ENCODE measurements at regions not wholly inside any gene's neighbourhood (a gene's known extent, or its start where the extent isn't known, plus 50 kb on each side); places are given as distances from the start of the nearest gene placed in this dataset.

DNA sequence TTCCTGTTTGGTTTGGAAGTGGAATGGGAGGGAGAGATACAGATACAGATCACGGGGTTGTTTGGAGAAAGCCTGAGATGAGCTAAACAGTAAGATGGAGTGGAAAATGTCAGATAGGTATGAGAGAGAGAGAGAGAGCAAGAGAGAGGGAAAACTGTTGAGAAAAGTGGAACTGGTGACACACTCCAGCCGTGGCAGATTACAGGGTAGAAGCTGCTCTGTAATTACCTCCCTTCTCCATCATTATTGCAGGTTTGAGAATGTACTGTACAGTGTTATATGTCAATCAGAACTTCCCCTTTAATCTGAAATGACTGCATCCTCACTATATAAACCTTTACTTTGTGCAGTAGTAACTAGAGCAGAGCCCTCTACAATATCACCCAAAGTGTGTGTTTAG, 74.5 kb upstream of the WWC1 start:
- Histone ChIP-seq H3K36me3 (no peaks in the 10 kb centered on the region), H3K27me3 (no peaks in the 10 kb centered on the region), H3K9me3 (no peaks in the 10 kb centered on the region), H3K27ac (no peak overlapping the region), H3K4me3 (no peak overlapping the region), H3K4me1 (no peaks in the 10 kb centered on the region)
- 43% methylated on average over 2 of the region's 2 CpGs for WGBS (ENCODE audit: insufficient coverage, low coverage, low lambda C conversion rate, missing lambda C conversion rate)
- DNase-seq (no peak), ATAC-seq (no peak)
- intact Hi-C loops (cut with DNase I): loop anchor here in 1 of 2 donors (5.0 kb wide), 1 partner anchor 85 kb away; no protein-coding TSS in a partner anchor
- TF ChIP-seq POLR2A (IDR thresholded peaks at IDR 0.05) (no peak), CTCF (IDR thresholded peaks at IDR 0.05) (no peak)

- H3K27ac ChIP-seq: no peak overlapping the region
- H3K27me3 ChIP-seq: no peaks in the 10 kb centered on the region
- WGBS (ENCODE audit: insufficient coverage, low coverage, low lambda C conversion rate, missing lambda C conversion rate): 32% methylated on average over 7 of the region's 7 CpGs
- ATAC-seq (no peak), DNase-seq (no peak)
- no peaks in the 10 kb centered on the region for H3K4me1 ChIP-seq
- no peaks in the 10 kb centered on the region for H3K9me3 ChIP-seq
- H3K36me3 ChIP-seq: no peaks in the 10 kb centered on the region
- H3K4me3 ChIP-seq: no peak overlapping the region
- intact Hi-C loops (cut with DNase I): loop anchor here in 1 of 2 donors (5.0 kb wide), 1 partner anchor 85 kb away; no protein-coding TSS in a partner anchor
- TF ChIP-seq CTCF (IDR thresholded peaks at IDR 0.05): no peak
- TF ChIP-seq POLR2A (IDR thresholded peaks at IDR 0.05): no peak
Observed at GRCh38 chr5:168217497-168217896, 73.9 kb upstream of the WWC1 start.

DNA sequence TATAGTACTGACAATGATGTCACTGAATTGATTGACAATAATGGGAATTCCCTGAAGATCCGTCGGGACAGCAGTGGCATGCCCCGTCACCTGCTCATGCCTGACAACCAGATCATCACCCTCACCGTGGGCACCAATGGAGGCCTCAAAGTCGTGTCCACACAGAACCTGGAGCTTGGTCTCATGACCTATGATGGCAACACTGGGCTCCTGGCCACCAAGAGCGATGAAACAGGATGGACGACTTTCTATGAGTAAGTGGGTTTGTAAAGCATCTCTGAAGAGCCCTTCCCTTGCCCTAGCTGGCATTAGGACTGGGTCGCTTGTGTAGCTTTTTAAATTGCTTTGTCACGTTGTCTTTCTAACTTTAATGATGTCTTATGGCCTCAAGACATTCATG, 72.7 kb upstream of the WWC1 start:
- H3K27me3 ChIP-seq: no peaks in the 10 kb centered on the region
- H3K36me3 ChIP-seq: no peaks in the 10 kb centered on the region
- no peak overlapping the region for H3K4me3 ChIP-seq
- H3K9me3 ChIP-seq: no peaks in the 10 kb centered on the region
- ATAC-seq (no peak), DNase-seq (no peak)
- no peak overlapping the region for H3K27ac ChIP-seq
- TF ChIP-seq CTCF (IDR thresholded peaks at IDR 0.05) (no peak), POLR2A (IDR thresholded peaks at IDR 0.05) (no peak)
- no peaks in the 10 kb centered on the region for H3K4me1 ChIP-seq
- WGBS (ENCODE audit: insufficient coverage, low coverage, low lambda C conversion rate, missing lambda C conversion rate): 67% methylated on average over 4 of the region's 9 CpGs
- intact Hi-C loops (cut with DNase I): loop anchor here in 1 of 2 donors (5.0 kb wide), 1 partner anchor 86 kb away; no protein-coding TSS in a partner anchor

DNA sequence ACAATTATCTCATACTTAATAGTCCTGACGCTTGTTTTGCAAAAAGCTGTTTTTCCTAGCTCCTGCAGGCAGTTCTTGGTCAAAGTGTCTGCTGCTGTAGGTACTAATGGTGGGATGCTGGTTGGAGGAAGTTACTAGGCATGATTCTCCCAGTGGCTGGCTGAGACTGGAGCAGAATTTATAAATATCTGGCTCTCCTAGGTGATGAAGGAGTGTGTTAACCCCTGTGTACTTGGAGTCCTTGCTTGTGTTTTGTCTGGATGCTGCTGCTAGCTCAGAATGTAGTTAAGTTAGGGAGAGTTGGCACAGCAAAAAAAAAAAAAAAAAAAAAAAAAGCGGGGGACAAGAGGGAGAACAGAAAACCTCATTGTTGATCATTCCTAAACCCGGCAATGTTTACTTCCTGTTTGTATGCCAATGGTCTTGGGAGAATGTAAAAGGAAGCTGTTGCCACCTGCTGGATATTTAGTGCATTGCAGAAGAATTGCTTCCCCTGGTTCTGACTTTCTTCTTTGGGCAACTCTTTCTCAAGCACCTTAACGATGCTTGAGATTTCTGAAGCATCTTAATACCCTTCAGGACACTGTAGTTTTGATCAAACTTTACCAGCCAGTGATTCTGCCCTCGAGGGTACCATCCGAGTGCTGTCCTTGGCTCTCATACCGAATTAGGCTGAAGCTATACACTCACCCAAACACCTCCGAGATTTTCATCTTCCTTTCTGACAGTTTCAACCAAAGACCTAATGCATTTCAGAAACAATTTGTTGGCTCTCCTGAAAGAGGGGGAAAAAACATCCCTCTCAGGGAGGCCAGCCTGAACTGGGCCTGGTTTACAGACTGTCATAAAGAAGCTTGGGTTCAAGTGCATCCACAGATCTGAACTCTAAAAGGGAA, 71.7 kb upstream of the WWC1 start:
- Histone ChIP-seq H3K4me3 (no peak overlapping the region), H3K4me1 (no peaks in the 10 kb centered on the region), H3K27me3 (no peaks in the 10 kb centered on the region), H3K27ac (no peak overlapping the region), H3K9me3 (no peaks in the 10 kb centered on the region), H3K36me3 (no peaks in the 10 kb centered on the region)
- intact Hi-C loops (cut with DNase I): loop anchor here (5.0 to 10.0 kb wide), 2 partner anchors 87 to 105 kb away; no protein-coding TSS in a partner anchor
- TF ChIP-seq CTCF (IDR thresholded peaks at IDR 0.05) (peak; percentile 83 to 93 (median 86)), POLR2A (IDR thresholded peaks at IDR 0.05) (no peak)
- ATAC-seq (peak; percentile 91 to 97 (median 96)), DNase-seq (peak in 1 of 3 donors; percentile 52)
- 22% methylated on average over 8 of the region's 8 CpGs for WGBS (ENCODE audit: insufficient coverage, low coverage, low lambda C conversion rate, missing lambda C conversion rate)
